Osteocyte (in vitro differentiated cells): ENCODE measurements at regions not wholly inside any gene's neighbourhood (a gene's known extent, or its start where the extent isn't known, plus 50 kb on each side); places are given as distances from the start of the nearest gene placed in this dataset.

ENCODE experiments used
- DNase-seq: peaks from one replicate; pipeline ENCODE4 v3.0.0; 2021; ENCODE audit warnings: mixed read lengths; ENCODE audit not compliant: unreplicated experiment; ENCODE audit errors: extremely low spot score
- H3K27ac Mint-ChIP-seq: one replicate; pipeline ENCODE4 v1.8.0; 2021; ENCODE audit warnings: mild to moderate bottlenecking, mixed read lengths; ENCODE audit not compliant: unreplicated experiment
- H3K27me3 Mint-ChIP-seq: one replicate; pipeline ENCODE4 v1.8.0; 2021; ENCODE audit warnings: mixed read lengths; ENCODE audit not compliant: unreplicated experiment
- H3K36me3 Mint-ChIP-seq: one replicate; pipeline ENCODE4 v1.8.0; 2021; ENCODE audit warnings: mixed read lengths; ENCODE audit not compliant: unreplicated experiment
- H3K4me1 Mint-ChIP-seq: one replicate; pipeline ENCODE4 v1.8.0; 2021; ENCODE audit warnings: mixed read lengths; ENCODE audit not compliant: unreplicated experiment
- H3K4me3 Mint-ChIP-seq: one replicate; pipeline ENCODE4 v1.8.0; 2021; ENCODE audit warnings: mild to moderate bottlenecking, moderate library complexity, mixed read lengths; ENCODE audit not compliant: unreplicated experiment
- H3K9me3 Mint-ChIP-seq: one replicate; pipeline ENCODE4 v1.8.0; 2021; ENCODE audit warnings: mixed read lengths; ENCODE audit not compliant: unreplicated experiment
- CTCF ChIP-seq: fragments of 200-600 bp; sonication (generic); IDR thresholded peaks from 2 replicates; pipeline ENCODE4 v1.5.0; 2021; ENCODE audit warnings: antibody characterized with exemption, mild to moderate bottlenecking, moderate library complexity

- Mint-ChIP-seq H3K4me3 (no peak overlapping the region), H3K4me1 (no peaks in the 10 kb centered on the region), H3K27me3 (no peaks in the 10 kb centered on the region), H3K9me3 (peaks cover 11% of the 10 kb centered on the region), H3K27ac (no peak overlapping the region), H3K36me3 (no peaks in the 10 kb centered on the region)
- DNase-seq = no peak
- TF ChIP-seq CTCF = no peak
Observed at GRCh38 chr14:98775892-98776291, 496.1 kb downstream of the BCL11B start.

GRCh38 chr14:98782062-98782461 is 489.9 kb downstream of the BCL11B start:
- no peak overlapping the region for H3K4me3 Mint-ChIP-seq
- no peak for DNase-seq
- no peaks in the 10 kb centered on the region for H3K36me3 Mint-ChIP-seq
- no peaks in the 10 kb centered on the region for H3K27me3 Mint-ChIP-seq
- no peaks in the 10 kb centered on the region for H3K4me1 Mint-ChIP-seq
- TF ChIP-seq CTCF = no peak
- H3K9me3 Mint-ChIP-seq = peaks cover 19% of the 10 kb centered on the region
- H3K27ac Mint-ChIP-seq = no peak overlapping the region

GRCh38 chr14:98785578-98785977 is 486.4 kb downstream of the BCL11B start:
- Mint-ChIP-seq H3K4me1 (no peaks in the 10 kb centered on the region), H3K27me3 (no peaks in the 10 kb centered on the region), H3K36me3 (no peaks in the 10 kb centered on the region), H3K27ac (no peak overlapping the region), H3K4me3 (no peak overlapping the region), H3K9me3 (peaks cover 18% of the 10 kb centered on the region)
- TF ChIP-seq CTCF = no peak
- DNase-seq = no peak

GRCh38 chr14:98786456-98786855 is 485.5 kb downstream of the BCL11B start:
- no peaks in the 10 kb centered on the region for H3K36me3 Mint-ChIP-seq
- H3K9me3 Mint-ChIP-seq = peaks cover 18% of the 10 kb centered on the region
- no peak for TF ChIP-seq CTCF
- no peak overlapping the region for H3K27ac Mint-ChIP-seq
- no peak overlapping the region for H3K4me3 Mint-ChIP-seq
- H3K27me3 Mint-ChIP-seq = no peaks in the 10 kb centered on the region
- no peak for DNase-seq
- no peaks in the 10 kb centered on the region for H3K4me1 Mint-ChIP-seq

GRCh38 chr14:98791661-98792060 is 480.3 kb downstream of the BCL11B start:
- DNase-seq = no peak
- no peaks in the 10 kb centered on the region for H3K27me3 Mint-ChIP-seq
- H3K4me3 Mint-ChIP-seq = no peak overlapping the region
- H3K36me3 Mint-ChIP-seq = no peaks in the 10 kb centered on the region
- no peak overlapping the region for H3K27ac Mint-ChIP-seq
- no peaks in the 10 kb centered on the region for H3K4me1 Mint-ChIP-seq
- no peak for TF ChIP-seq CTCF
- H3K9me3 Mint-ChIP-seq = peaks cover 19% of the 10 kb centered on the region
